ENCODE measurements at regions not wholly inside any gene's neighbourhood (a gene's known extent, or its start where the extent isn't known, plus 50 kb on each side); places are given as distances from the start of the nearest gene placed in this dataset.

DNA sequence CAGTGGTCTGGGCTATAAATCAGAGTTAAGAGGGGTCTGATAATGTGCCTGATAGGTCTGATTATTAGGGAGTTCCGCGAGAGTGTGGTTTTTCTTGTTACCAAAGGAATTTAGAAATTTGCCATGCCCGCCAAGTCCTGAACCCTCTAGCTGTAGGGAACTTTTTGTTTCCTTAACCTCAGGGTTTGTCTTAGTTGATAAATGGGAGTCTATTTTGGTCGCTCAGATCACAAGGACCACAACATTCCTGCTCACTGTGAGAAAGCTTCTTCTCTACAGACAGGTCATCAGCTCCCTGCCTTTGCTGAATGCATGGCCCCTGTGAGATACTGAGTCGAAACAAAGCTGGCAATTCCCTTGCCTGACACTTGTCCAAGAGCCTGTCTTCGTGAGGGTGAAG is 497.8 kb downstream of the HS3ST4 start:
- no peak for DNase-seq

- DNase-seq, result no peak
Observed at GRCh38 chr16:26194526-26194925, 502.8 kb downstream of the HS3ST4 start.

DNA sequence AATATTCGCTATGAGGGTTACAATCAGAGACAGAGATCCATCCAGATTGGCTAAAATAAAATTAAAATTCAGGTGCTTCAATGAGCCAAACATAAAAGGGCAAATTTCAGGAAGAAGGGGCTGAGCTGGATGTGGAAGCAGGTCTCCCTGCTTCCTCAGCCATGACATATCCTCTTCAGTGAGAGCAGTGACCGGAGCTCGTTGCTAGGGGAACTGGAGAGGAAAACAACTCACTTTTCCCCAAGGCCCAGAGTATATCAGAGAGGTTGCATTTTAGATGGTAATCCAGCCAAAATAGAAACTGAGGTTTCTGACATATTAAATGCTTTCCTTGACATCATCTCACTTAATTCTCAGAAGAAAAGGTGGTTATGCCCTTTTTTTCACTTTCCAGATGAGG is 503.5 kb downstream of the HS3ST4 start:
- no peak for DNase-seq

DNA sequence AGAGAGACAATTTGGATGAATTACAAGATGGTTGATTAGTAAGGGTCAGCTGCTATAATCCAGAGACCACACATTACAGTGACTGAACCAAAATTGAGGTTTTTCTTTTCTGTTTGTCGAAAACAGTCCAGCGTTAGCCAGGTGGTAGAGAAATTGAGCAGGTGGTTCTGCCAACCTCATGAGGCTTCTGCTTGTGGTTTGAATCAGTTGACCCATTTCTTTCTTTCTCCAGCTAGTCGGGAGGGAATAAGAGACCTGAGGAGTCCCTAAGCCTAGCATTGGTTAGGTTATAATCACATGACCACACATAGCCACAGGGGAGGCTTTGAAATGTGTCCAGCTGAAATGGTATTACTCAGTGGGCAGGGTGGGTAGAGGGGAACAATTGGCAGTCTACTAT is 504.6 kb downstream of the HS3ST4 start:
- no peak for DNase-seq

GRCh38 chr16:26196802-26197201 is 505.0 kb downstream of the HS3ST4 start:
- DNase-seq, result no peak

DNA sequence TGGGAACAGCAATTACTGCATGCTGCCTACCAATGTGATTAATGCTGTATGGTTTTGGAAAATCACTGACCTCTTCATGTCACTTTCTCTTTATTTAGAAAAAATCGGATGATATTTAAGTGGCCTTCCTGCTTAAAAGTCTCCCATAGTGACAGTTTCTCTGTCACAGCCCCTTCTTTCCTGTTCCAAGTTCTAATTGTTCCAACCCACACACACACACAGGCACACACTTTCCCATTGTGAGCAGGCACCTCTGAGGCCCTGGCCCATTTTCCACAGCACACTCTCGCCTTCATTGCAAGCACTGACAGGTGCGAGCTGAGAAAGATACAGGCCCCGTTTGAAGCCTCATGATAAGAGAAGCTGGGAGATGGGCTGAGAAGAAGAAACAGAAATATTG is 505.9 kb downstream of the HS3ST4 start:
- no peak for DNase-seq

GRCh38 chr16:26198221-26198620 is 506.5 kb downstream of the HS3ST4 start:
- DNase-seq, result no peak

DNA sequence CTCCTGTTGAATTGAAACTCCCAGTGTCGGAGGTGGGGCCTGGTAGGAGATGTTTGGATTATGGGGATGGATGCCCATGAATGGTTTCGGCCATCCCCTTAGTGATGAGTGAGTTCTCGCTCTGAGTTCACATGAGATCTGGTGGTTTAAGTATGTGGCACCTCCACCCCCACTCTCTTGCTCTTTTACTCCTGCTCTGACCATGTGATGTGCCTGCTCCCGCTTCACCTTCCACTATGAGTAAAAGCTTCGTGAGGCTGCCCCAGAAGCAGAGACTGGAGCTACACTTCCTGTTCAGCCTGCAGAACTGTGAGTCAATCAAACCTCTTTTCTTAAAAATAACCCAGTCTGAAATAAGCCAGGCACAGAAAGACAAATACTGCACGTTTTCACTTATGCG is 512.4 kb downstream of the HS3ST4 start:
- DNase-seq, result no peak

- no peak for DNase-seq
Observed at GRCh38 chr16:26211542-26211941, 519.8 kb downstream of the HS3ST4 start.

GRCh38 chr16:26212599-26212998 is 520.8 kb downstream of the HS3ST4 start:
- DNase-seq, result no peak

GRCh38 chr16:26214581-26215174 is 522.9 kb downstream of the HS3ST4 start:
- DNase-seq, result no peak

DNA sequence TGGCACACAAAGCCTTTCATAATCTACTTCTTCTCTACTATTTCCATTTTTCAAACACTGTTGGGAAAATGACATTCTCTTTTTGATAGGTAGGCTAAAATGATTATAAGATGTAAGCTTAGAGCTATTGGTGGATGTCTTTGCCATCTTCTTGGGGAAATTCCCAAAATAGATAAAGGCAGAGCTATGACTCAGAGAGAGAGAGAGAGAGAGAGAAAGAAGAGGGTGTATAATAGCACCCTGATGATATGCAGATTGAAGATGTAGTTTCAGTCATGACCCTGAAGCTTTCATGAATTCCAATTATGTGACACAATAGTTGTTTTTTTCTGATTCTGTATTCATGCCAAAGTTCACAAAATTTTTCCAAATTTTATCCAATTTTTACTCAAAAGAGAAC is 529.1 kb downstream of the HS3ST4 start:
- DNase-seq, result no peak

DNA sequence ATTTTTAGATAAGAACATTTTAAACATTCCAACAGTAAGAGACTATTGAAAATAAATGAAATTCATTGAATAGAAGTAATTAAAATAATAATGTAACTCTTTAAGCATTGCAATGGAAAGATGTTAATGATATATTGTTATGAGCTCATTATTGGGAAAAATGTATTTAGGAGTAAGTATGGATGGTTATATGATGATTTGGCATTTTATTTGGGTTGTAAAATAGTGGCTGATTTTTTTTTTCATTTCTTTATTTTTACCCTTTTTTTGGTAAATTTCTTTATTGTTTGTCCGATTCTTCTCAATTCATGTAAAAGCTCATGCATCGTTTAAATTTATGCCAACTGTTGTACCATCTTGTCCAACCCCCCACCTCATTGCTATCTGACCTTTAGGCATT is 539.9 kb downstream of the HS3ST4 start:
- DNase-seq, result no peak

DNA sequence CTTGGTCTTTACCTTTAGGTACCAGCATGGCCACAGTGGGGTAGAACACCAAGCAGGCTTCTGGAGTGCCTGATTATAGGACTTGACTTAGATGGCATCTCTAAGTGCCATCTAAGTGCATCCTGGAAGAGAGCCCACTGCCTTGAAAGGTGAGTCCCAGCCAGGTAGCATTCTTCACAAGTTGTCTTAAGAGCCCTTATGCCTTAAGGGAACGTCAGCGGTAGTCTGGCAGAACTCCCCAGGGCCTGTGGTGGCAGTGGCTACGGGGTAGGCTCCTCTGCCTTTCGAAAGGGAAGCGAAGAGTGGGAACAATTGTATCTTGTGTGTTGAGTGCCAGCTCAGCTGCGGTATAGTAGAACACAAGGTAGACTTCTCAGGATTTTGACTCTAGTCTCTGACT is 549.0 kb downstream of the HS3ST4 start:
- no peak for DNase-seq

- no peak for DNase-seq
Observed at GRCh38 chr16:26247063-26247462, 555.3 kb downstream of the HS3ST4 start.

- no peak for DNase-seq
Observed at GRCh38 chr16:26252598-26252997, 560.8 kb downstream of the HS3ST4 start.

- no peak for DNase-seq
Observed at GRCh38 chr16:26261621-26262020, 569.9 kb downstream of the HS3ST4 start.

DNA sequence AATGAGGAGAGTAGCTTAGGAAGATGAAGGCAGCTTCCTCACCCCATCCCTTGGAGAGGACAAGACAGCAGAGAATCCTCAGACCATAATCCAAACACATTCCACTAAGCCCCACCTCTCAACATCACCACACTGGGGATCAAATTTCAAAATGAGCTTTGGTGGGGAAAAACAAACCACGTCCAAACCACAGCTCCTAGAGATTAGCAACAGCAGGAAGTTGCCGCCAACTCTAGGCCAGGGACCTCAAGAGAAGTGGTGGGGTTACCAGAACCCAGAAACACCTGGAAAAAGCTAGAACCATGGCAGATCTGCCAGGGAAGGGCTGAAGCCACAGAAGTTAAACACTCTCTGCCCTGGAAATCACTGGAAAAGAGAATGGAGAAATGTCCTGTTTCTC is 571.6 kb downstream of the HS3ST4 start:
- DNase-seq, result no peak

- DNase-seq, result no peak
Observed at GRCh38 chr16:26267641-26268040, 575.9 kb downstream of the HS3ST4 start.

- no peak for DNase-seq
Observed at GRCh38 chr16:26269673-26270072, 577.9 kb downstream of the HS3ST4 start.

DNA sequence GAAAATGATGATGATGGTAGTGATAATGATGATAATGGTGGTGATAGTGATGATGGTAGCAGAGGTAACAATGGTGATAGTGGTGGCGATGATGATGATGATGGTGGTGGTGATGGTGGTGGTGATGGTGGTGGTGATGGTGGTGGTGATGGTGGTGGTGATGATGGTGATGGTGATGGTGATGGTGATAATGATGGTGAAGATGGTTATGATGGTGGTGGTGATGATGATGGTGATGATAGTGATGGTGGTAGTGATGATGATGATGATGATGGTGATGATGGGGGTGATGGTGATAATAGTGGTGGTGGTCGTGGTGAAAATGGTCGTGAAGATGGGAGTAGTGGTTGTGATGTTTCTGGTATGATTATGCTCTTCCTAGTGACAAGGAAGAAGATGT is 581.8 kb downstream of the HS3ST4 start:
- DNase-seq, result no peak

DNA sequence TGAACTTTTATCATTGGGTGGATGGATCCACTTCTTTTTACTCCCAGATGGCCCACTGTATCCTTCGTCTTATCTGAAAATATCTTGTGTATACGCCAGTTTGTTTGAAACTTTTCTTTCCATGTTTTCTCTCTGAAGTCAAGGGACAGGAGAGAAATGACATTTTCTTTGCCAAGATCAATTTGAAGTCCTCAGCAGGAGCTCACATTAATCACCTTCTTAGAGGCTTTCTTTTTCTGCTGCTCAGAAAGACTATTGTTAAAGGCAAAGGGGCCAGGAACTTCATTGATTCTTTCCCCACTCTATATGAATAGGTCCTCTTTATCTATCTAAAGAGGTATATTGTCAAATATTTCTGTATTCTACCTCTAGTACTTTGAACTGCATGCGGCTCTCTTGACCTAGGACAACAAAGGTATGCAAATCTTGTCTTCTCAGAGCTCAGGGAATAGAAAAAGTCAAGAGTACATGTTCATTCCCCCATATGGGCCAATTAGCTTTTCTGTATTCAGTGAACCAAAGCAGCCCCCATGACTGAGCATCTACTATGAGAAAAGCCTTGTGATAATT is 583.3 kb downstream of the HS3ST4 start:
- DNase-seq, result no peak

DNA sequence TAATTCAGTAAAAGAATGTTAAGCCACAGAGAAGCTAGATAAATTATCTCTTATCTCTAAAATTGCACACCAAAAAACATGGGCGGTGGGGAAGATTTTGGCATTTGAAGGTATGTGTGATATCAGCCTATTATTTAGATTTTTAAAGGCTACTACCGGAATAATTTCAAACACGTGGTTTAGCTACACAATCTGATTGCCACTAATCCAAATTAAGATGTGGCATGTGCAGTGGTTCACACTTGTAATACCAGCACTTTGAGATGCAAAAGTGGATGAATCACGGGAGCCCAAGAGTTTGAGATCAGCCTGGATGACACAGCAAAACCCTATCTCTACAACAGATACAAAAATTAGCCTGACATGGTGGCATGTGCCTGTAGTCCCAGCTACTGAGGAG is 584.5 kb downstream of the HS3ST4 start:
- DNase-seq, result no peak

DNA sequence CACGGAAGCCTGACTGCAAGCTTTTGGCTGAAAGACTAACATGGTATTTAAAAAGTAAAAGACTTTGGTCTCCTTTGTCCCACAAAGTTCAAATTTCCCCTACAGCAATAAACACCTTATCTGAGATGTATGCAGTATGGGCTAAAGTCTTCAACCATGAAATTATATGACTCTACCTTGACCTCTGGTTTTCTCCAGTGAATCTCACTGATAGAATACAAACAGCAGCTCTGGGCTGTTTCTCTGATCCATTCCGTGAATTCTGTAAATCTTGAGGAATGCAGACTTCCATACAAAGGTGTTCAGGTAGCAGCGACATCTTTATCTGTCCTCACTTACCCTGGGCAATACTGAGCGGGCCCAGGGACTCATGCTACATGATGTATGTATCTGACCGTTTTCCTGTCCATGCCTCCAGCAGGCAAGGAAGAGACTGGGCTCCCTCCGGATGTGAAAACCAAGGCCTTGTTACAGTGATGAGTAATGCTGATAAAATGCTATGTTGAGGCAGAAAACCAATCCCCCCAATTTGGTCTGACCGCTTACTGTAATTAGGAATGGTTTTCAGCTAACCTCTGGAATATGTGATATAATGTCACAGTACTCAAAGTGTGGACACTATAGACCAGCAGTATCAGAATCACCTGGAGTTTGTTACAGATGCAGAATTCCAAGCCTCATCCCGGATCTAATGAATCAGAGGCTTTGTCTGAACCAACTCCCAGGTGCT is 589.8 kb downstream of the HS3ST4 start:
- no peak for DNase-seq

Measured in NCI-H226 (cell line).